Kidney (tissue), 13 donors: ENCODE measurements at regions not wholly inside any gene's neighbourhood (a gene's known extent, or its start where the extent isn't known, plus 50 kb on each side); places are given as distances from the start of the nearest gene placed in this dataset.

ENCODE experiments used
- DNase-seq, 5 donors: peaks; one replicate each; pipeline ENCODE4 v3.0.0-alpha.2; 2013 to 2020
- FAIRE-seq: peaks from 2 replicates; lab custom pipeline; 2012; peaks lifted over from hg19 to GRCh38; lab: Jason Lieb, UNC
- H3K27ac ChIP-seq, 2 donors: one replicate each; pipeline ENCODE4 v1.7.0; 2013; ENCODE audit warnings: low read depth in 2 of 2, low read length in 2 of 2, inconsistent platforms in 1 of 2
- H3K27me3 ChIP-seq: one replicate; pipeline ENCODE4 v1.7.1; 2013; ENCODE audit warnings: low read length, inconsistent platforms; ENCODE audit not compliant: control insufficient read depth, insufficient read depth
- H3K36me3 ChIP-seq, 3 donors: one replicate each; pipeline versions ENCODE4 v1.7.0 to v1.7.1; 2013; ENCODE audit warnings: low read length in 3 of 3, control low read depth in 1 of 3, inconsistent platforms in 1 of 3; ENCODE audit not compliant: insufficient read depth in 3 of 3, control insufficient read depth in 2 of 3
- H3K4me1 ChIP-seq, 3 donors: one replicate each; pipeline versions ENCODE4 v1.7.0 to v1.7.1; 2013; ENCODE audit warnings: low read length in 3 of 3, inconsistent platforms in 1 of 3, low read depth in 1 of 3; ENCODE audit not compliant: control insufficient read depth in 2 of 3, insufficient read depth in 2 of 3
- H3K4me3 ChIP-seq, 3 donors: one replicate each; pipeline versions ENCODE4 v1.7.0 to v1.8.1; 2013; ENCODE audit warnings: low read length in 3 of 3, control low read depth in 1 of 3, inconsistent platforms in 1 of 3
- H3K9ac ChIP-seq, 3 donors: one replicate each; pipeline versions ENCODE4 v1.7.0 to v1.7.1; 2013; ENCODE audit warnings: low read length in 3 of 3, control low read depth in 1 of 3, inconsistent platforms in 1 of 3
- H3K9me3 ChIP-seq, 3 donors: one replicate each; pipeline versions ENCODE4 v1.7.0 to v1.7.1; 2013; ENCODE audit warnings: low read length in 3 of 3, control low read depth in 1 of 3, inconsistent platforms in 1 of 3; ENCODE audit not compliant: control insufficient read depth in 2 of 3, insufficient read depth in 1 of 3
- intact Hi-C: fragments of 100-400 bp; cut with DNase I; formaldehyde crosslinking; loops from one replicate; pipeline ENCODE4 v1.11.1; 2022
- TF ChIP-seq, protein P1 (sequence below): IDR thresholded peaks from 3 replicates; pipeline ENCODE4 v1.5.1; 2012; ENCODE audit warnings: mild to moderate bottlenecking, moderate library complexity, borderline replicate concordance; ENCODE audit not compliant: insufficient read depth; ENCODE audit errors: extremely low read depth
- donor health status: control.
- donor health status: control.
- donor health status: control.
- donor health status: control.
- donor health status: control.
- donor health status: DM: yes; HTN: yes; CAD: no.
- donor health status: Normal renal cell carcinoma (clear cell type).

DNA sequence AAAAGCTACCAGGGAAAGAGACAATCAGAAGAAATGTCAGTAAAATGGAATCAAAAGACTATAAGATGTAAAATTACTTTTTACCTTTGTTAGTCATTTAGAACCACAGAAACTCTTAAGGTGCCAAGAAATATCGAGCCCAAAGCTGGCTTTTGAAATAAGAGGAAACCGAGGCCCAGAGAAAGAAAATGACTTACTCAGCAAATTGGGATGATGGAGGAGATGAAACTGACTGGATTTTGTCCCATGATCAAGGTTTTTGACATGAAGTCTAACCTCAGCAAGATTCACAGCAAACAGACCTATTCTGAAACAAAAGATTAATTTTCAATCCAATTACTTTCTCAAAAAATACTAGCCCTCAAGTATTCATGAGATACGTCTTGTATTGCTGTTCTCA is 696.2 kb upstream of the WWC1 start:
- intact Hi-C loops = no loop called here
- no peak overlapping the region for H3K27ac ChIP-seq
- no peaks in the 10 kb centered on the region for H3K36me3 ChIP-seq
- H3K9me3 ChIP-seq = no peaks in the 10 kb centered on the region
- no peak for FAIRE-seq
- DNase-seq = no peak
- no peaks in the 10 kb centered on the region for H3K4me1 ChIP-seq
- no peaks in the 10 kb centered on the region for H3K27me3 ChIP-seq
- TF ChIP-seq, protein P1, sequence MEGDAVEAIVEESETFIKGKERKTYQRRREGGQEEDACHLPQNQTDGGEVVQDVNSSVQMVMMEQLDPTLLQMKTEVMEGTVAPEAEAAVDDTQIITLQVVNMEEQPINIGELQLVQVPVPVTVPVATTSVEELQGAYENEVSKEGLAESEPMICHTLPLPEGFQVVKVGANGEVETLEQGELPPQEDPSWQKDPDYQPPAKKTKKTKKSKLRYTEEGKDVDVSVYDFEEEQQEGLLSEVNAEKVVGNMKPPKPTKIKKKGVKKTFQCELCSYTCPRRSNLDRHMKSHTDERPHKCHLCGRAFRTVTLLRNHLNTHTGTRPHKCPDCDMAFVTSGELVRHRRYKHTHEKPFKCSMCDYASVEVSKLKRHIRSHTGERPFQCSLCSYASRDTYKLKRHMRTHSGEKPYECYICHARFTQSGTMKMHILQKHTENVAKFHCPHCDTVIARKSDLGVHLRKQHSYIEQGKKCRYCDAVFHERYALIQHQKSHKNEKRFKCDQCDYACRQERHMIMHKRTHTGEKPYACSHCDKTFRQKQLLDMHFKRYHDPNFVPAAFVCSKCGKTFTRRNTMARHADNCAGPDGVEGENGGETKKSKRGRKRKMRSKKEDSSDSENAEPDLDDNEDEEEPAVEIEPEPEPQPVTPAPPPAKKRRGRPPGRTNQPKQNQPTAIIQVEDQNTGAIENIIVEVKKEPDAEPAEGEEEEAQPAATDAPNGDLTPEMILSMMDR = no peak
- H3K4me3 ChIP-seq = no peak overlapping the region
- no peak overlapping the region for H3K9ac ChIP-seq

DNA sequence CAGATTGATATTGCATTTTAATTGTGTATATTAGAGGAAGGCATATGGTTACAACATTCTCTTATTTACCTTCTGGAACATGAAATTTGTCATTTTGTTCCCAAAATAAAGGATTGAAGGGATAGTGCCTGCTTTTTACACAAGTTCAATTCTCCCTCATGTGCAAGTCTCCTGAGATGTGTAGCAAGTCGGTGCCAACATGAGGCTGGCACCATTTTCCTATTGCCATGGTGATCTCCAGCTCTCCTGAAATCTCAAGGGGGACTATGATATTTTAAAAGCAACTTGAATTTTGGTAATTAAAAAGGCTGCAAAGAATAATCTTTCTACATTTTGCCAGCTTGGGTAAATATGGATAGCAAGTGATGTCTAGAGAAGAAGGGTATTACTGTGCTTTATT is 693.3 kb upstream of the WWC1 start:
- TF ChIP-seq, protein P1 = no peak
- FAIRE-seq = no peak
- no peak for DNase-seq
- Histone ChIP-seq H3K27ac (no peak overlapping the region), H3K9me3 (no peaks in the 10 kb centered on the region), H3K4me1 (no peaks in the 10 kb centered on the region), H3K4me3 (no peak overlapping the region), H3K9ac (no peak overlapping the region), H3K36me3 (no peaks in the 10 kb centered on the region), H3K27me3 (no peaks in the 10 kb centered on the region)
- intact Hi-C loops = no loop called here

DNA sequence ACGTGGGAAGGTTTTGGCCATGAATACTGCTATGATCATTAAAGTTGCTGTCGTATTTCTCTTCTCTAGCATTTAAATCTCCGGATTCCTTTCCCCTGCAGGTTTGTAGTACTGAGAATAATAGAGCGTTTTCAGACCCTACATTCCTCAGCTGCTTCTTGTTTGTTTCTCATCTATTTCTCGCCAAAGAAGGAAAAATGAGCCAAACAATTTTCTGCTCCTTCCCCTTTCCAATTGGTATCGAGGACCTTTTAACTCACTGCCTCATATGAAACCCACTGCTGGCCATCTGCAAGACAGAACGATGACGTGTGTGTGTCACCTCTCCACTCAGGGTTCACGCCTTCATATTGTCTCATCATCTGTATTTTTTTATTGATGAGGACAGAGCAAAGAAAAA is 689.4 kb upstream of the WWC1 start:
- TF ChIP-seq, protein P1 = no peak
- DNase-seq (no peak), FAIRE-seq (no peak)
- H3K27ac ChIP-seq = no peak overlapping the region
- no peak overlapping the region for H3K4me3 ChIP-seq
- intact Hi-C loops = no loop called here
- no peaks in the 10 kb centered on the region for H3K36me3 ChIP-seq
- H3K9ac ChIP-seq = no peak overlapping the region
- H3K4me1 ChIP-seq = no peaks in the 10 kb centered on the region
- H3K27me3 ChIP-seq = no peaks in the 10 kb centered on the region
- no peaks in the 10 kb centered on the region for H3K9me3 ChIP-seq

DNA sequence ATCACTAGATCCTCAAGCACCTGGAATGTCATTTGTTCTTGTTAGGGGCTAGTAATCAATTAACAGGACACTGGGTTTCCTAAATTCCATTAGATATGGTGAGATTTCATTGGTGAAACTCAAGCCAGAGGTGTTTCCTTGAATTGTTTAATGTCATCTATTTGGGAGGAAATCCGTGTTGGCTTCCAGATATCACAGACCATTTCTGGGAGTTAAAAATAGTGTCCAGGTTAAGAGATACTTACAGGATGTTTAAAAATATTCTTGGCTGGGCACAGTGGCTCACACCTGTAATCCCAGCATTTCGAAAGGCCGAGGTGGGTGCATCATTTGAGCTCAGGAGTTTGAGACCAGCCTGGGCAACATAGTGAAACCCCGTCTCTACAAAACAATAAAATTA is 688.3 kb upstream of the WWC1 start:
- Histone ChIP-seq H3K36me3 (no peaks in the 10 kb centered on the region), H3K9ac (no peak overlapping the region), H3K27ac (no peak overlapping the region), H3K27me3 (no peaks in the 10 kb centered on the region), H3K9me3 (no peaks in the 10 kb centered on the region), H3K4me1 (no peaks in the 10 kb centered on the region), H3K4me3 (no peak overlapping the region)
- no peak for DNase-seq
- TF ChIP-seq, protein P1 = no peak
- intact Hi-C loops = no loop called here
- no peak for FAIRE-seq
